ENCODE measurements at regions not wholly inside any gene's neighbourhood (a gene's known extent, or its start where the extent isn't known, plus 50 kb on each side); places are given as distances from the start of the nearest gene placed in this dataset.
A peak's percentile ranks its signal among the peaks of the same experiment; 100 is the strongest.

- TF ChIP-seq POLR2AphosphoS5 (IDR thresholded peaks at IDR 0.05) (peak; percentile 84 to 85), CTCF (IDR thresholded peaks at IDR 0.05) (peak in 2 of 3 experiments; percentile 16 to 24), EP300 (IDR thresholded peaks at IDR 0.05) (peak; percentile 82), POLR2A (IDR thresholded peaks at IDR 0.05; ENCODE audit: low read depth) (no peak)
Observed at GRCh38 chr2:207311316-207312005, 145.7 kb upstream of the KLF7 start.
